GM19467 (cell line): ENCODE measurements at regions not wholly inside any gene's neighbourhood (a gene's known extent, or its start where the extent isn't known, plus 50 kb on each side); places are given as distances from the start of the nearest gene placed in this dataset.

Source experiments
- ATAC-seq: cut with Tn5 transposase; IDR thresholded peaks from one replicate; pipeline ENCODE4 v1.9.1; 2021; ENCODE audit warnings: mild to moderate bottlenecking, moderate library complexity; ENCODE audit not compliant: unreplicated experiment

- no peak for ATAC-seq
These were observed 286.5 kb downstream of the SQOR start for GRCh38 chr15:45921376-45921775.

GRCh38 chr15:45921978-45922377 lies 287.1 kb downstream of the SQOR start:
- no peak for ATAC-seq

GRCh38 chr15:45941367-45941766 lies 306.5 kb downstream of the SQOR start:
- ATAC-seq: no peak

- peak; percentile 81 for ATAC-seq
These were observed 308.4 kb downstream of the SQOR start for GRCh38 chr15:45943240-45943639.

GRCh38 chr15:45946111-45946510 lies 311.3 kb downstream of the SQOR start:
- no peak for ATAC-seq

GRCh38 chr15:45948181-45948621 lies 313.4 kb downstream of the SQOR start:
- ATAC-seq: no peak

GRCh38 chr15:45958924-45959323 lies 324.1 kb downstream of the SQOR start:
- no peak for ATAC-seq

- ATAC-seq: no peak
These were observed 327.9 kb downstream of the SQOR start for GRCh38 chr15:45962733-45963132.

- ATAC-seq: no peak
These were observed 335.7 kb downstream of the SQOR start for GRCh38 chr15:45970542-45970941.

GRCh38 chr15:45980366-45980765 lies 345.5 kb downstream of the SQOR start:
- no peak for ATAC-seq

GRCh38 chr15:45981625-45982024 lies 346.8 kb downstream of the SQOR start:
- ATAC-seq: no peak

GRCh38 chr15:45991863-45992262 lies 357.0 kb downstream of the SQOR start:
- ATAC-seq: no peak

GRCh38 chr15:45993072-45993471 lies 358.2 kb downstream of the SQOR start:
- ATAC-seq: no peak

- ATAC-seq: no peak
These were observed 358.7 kb downstream of the SQOR start for GRCh38 chr15:45993508-45993907.

- ATAC-seq: no peak
These were observed 361.0 kb downstream of the SQOR start for GRCh38 chr15:45995800-45996199.

- ATAC-seq: no peak
These were observed 379.7 kb downstream of the SQOR start for GRCh38 chr15:46014532-46014931.

- no peak for ATAC-seq
These were observed 399.9 kb downstream of the SQOR start for GRCh38 chr15:46034755-46035154.

GRCh38 chr15:46039703-46040102 lies 404.9 kb downstream of the SQOR start:
- ATAC-seq: no peak

- ATAC-seq: no peak
These were observed 407.1 kb downstream of the SQOR start for GRCh38 chr15:46041905-46042304.

GRCh38 chr15:46059921-46060594 lies 425.2 kb downstream of the SQOR start:
- no peak for ATAC-seq

- ATAC-seq: no peak
These were observed 426.2 kb downstream of the SQOR start for GRCh38 chr15:46061002-46061401.

- no peak for ATAC-seq
These were observed 442.4 kb downstream of the SQOR start for GRCh38 chr15:46077220-46077619.

- ATAC-seq: no peak
These were observed 444.2 kb downstream of the SQOR start for GRCh38 chr15:46079046-46079445.
